ENCODE measurements at regions not wholly inside any gene's neighbourhood (a gene's known extent, or its start where the extent isn't known, plus 50 kb on each side); places are given as distances from the start of the nearest gene placed in this dataset.

GRCh38 chr11:96763244-96763643, 373.4 kb downstream of the JRKL start:
- peak; percentile 56 for FAIRE-seq
- no peak for DNase-seq (ENCODE audit: low read depth, low spot score)
- H3K4me2 ChIP-seq (ENCODE audit: control insufficient read depth, extremely low read depth, insufficient read depth, low read depth, low read length), result no peak overlapping the region
- dilution Hi-C loops (cut with MboI; ENCODE audit: extremely low pct_ligation_motif_present, low sequenced_read_pairs), result no loop called here
- no peak overlapping the region for H3K4me3 ChIP-seq (ENCODE audit: control insufficient read depth in 2 of 3, extremely low read depth in 1 of 3, insufficient read depth in 2 of 3, low read depth in 1 of 3, low read length in 3 of 3)
- no peaks in the 10 kb centered on the region for H3K36me3 ChIP-seq (ENCODE audit: control insufficient read depth in 2 of 2, extremely low read depth in 1 of 2, insufficient read depth in 2 of 2, low read length in 2 of 2)
- no peak overlapping the region for H3K9ac ChIP-seq (ENCODE audit: control insufficient read depth, extremely low read depth, insufficient read depth, low read length)
- no peaks in the 10 kb centered on the region for H3K9me3 ChIP-seq (ENCODE audit: control insufficient read depth, low read depth, low read length)
- H4K20me1 ChIP-seq (ENCODE audit: control insufficient read depth, extremely low read depth, insufficient read depth, low read length), result no peaks in the 10 kb centered on the region
- TF ChIP-seq CTCF (optimal IDR thresholded peaks at IDR 0.05 in 1 of 3, IDR thresholded peaks at IDR 0.05 in 1 of 3, conservative IDR thresholded peaks at IDR 0.05 in 1 of 3; ENCODE audit: extremely low read depth in 1 of 3, insufficient read depth in 2 of 3, low read length in 3 of 3) (no peak), EZH2 (IDR thresholded peaks at IDR 0.05; ENCODE audit: low read length) (no peak)
- no peaks in the 10 kb centered on the region for H3K27me3 ChIP-seq (ENCODE audit: control insufficient read depth, extremely low read depth, insufficient read depth, low read length)
- H3K27ac ChIP-seq (ENCODE audit: control insufficient read depth, insufficient read depth, low read length), result no peak overlapping the region
- no peaks in the 10 kb centered on the region for H3K79me2 ChIP-seq (ENCODE audit: control insufficient read depth, insufficient read depth, low read length)
- H2AFZ ChIP-seq (ENCODE audit: control insufficient read depth, low read length), result no peak overlapping the region
- peaks cover 17% of the 10 kb centered on the region for H3K4me1 ChIP-seq (ENCODE audit: control insufficient read depth, extremely low read depth, insufficient read depth, low read length)
- H3K9me1 ChIP-seq (ENCODE audit: control insufficient read depth, extremely low read depth, insufficient read depth, low read length), result no peaks in the 10 kb centered on the region

- no peak for FAIRE-seq
- dilution Hi-C loops (cut with MboI; ENCODE audit: extremely low pct_ligation_motif_present, low sequenced_read_pairs), result no loop called here
- H3K9me3 ChIP-seq (ENCODE audit: control insufficient read depth, low read depth, low read length), result no peaks in the 10 kb centered on the region
- no peaks in the 10 kb centered on the region for H4K20me1 ChIP-seq (ENCODE audit: control insufficient read depth, extremely low read depth, insufficient read depth, low read length)
- no peaks in the 10 kb centered on the region for H3K9me1 ChIP-seq (ENCODE audit: control insufficient read depth, extremely low read depth, insufficient read depth, low read length)
- H3K4me3 ChIP-seq (ENCODE audit: control insufficient read depth in 2 of 3, extremely low read depth in 1 of 3, insufficient read depth in 2 of 3, low read depth in 1 of 3, low read length in 3 of 3), result no peak overlapping the region
- no peak for TF ChIP-seq EZH2 (IDR thresholded peaks at IDR 0.05; ENCODE audit: low read length)
- no peak for TF ChIP-seq CTCF (optimal IDR thresholded peaks at IDR 0.05 in 1 of 3, IDR thresholded peaks at IDR 0.05 in 1 of 3, conservative IDR thresholded peaks at IDR 0.05 in 1 of 3; ENCODE audit: extremely low read depth in 1 of 3, insufficient read depth in 2 of 3, low read length in 3 of 3)
- no peaks in the 10 kb centered on the region for H3K79me2 ChIP-seq (ENCODE audit: control insufficient read depth, insufficient read depth, low read length)
- no peak overlapping the region for H3K9ac ChIP-seq (ENCODE audit: control insufficient read depth, extremely low read depth, insufficient read depth, low read length)
- H3K27me3 ChIP-seq (ENCODE audit: control insufficient read depth, extremely low read depth, insufficient read depth, low read length), result no peaks in the 10 kb centered on the region
- H3K27ac ChIP-seq (ENCODE audit: control insufficient read depth, insufficient read depth, low read length), result no peak overlapping the region
- DNase-seq (ENCODE audit: low read depth, low spot score), result no peak
- no peak overlapping the region for H2AFZ ChIP-seq (ENCODE audit: control insufficient read depth, low read length)
- H3K36me3 ChIP-seq (ENCODE audit: control insufficient read depth in 2 of 2, extremely low read depth in 1 of 2, insufficient read depth in 2 of 2, low read length in 2 of 2), result no peaks in the 10 kb centered on the region
- no peak overlapping the region for H3K4me2 ChIP-seq (ENCODE audit: control insufficient read depth, extremely low read depth, insufficient read depth, low read depth, low read length)
- peaks cover 5% of the 10 kb centered on the region for H3K4me1 ChIP-seq (ENCODE audit: control insufficient read depth, extremely low read depth, insufficient read depth, low read length)
These were observed 388.5 kb downstream of the JRKL start for GRCh38 chr11:96778272-96778671.
